ENCODE measurements at regions not wholly inside any gene's neighbourhood (a gene's known extent, or its start where the extent isn't known, plus 50 kb on each side); places are given as distances from the start of the nearest gene placed in this dataset.

GRCh38 chr2:234249873-234250272 lies 199.4 kb downstream of the SPP2 start:
- H3K27me3 ChIP-seq (ENCODE audit: control insufficient read depth in 2 of 2, insufficient read depth in 2 of 2, low read length in 2 of 2): no peaks in the 10 kb centered on the region
- BruUV-seq (replicated peaks): no TSS peak
- H3K4me3 ChIP-seq (replicated peaks in 1 of 3; ENCODE audit: insufficient read depth in 1 of 3, low read depth in 1 of 3, low read length in 3 of 3): no peak overlapping the region
- peak; percentile 36 for DNase-seq (ENCODE audit: low read depth, low spot score)
- H3K4me2 ChIP-seq (ENCODE audit: insufficient read depth, low read length): no peak overlapping the region
- H3K79me2 ChIP-seq (ENCODE audit: control insufficient read depth, insufficient read depth, low read length): no peaks in the 10 kb centered on the region
- H4K20me1 ChIP-seq (replicated peaks; ENCODE audit: control insufficient read depth, extremely low read depth, insufficient read depth, low read length): no peaks in the 10 kb centered on the region
- ChIA-PET CTCF (interaction anchor here (0.8 to 1.7 kb wide), 2 partner anchors 115 to 296 kb away, joined by 3 to 8 read pairs; no protein-coding TSS in a partner anchor), POLR2A (no interaction called here)
- dilution Hi-C loops (cut with MboI; ENCODE audit: extremely low pct_ligation_motif_present, low sequenced_read_pairs): no loop called here
- H3K9ac ChIP-seq (replicated peaks; ENCODE audit: extremely low read depth, insufficient read depth, low read length): no peak overlapping the region
- H3K9me3 ChIP-seq (replicated peaks; ENCODE audit: control insufficient read depth, insufficient read depth, low read length): no peaks in the 10 kb centered on the region
- FAIRE-seq: no peak
- peaks cover 42% of the 10 kb centered on the region for H3K4me1 ChIP-seq (ENCODE audit: control insufficient read depth, extremely low read depth, insufficient read depth, low read length)
- no peaks in the 10 kb centered on the region for H3K36me3 ChIP-seq (ENCODE audit: control insufficient read depth in 2 of 2, extremely low read depth in 1 of 2, insufficient read depth in 2 of 2, low read length in 2 of 2)
- H2AFZ ChIP-seq (ENCODE audit: low read depth, low read length): peak overlapping the region; percentile 52
- intact Hi-C loops (cut with micrococcal nuclease): loop anchor here (5.0 to 10.0 kb wide), 3 partner anchors 187 to 575 kb away; no protein-coding TSS in a partner anchor
- TF ChIP-seq POLR2AphosphoS5 (IDR thresholded peaks at IDR 0.05; ENCODE audit: insufficient read depth, low read depth, low read length) (no peak), JUN (IDR thresholded peaks at IDR 0.05; ENCODE audit: borderline replicate concordance, insufficient read depth, insufficient read length, low read depth) (peak; percentile 29), FOS (IDR thresholded peaks at IDR 0.05; ENCODE audit: borderline replicate concordance, insufficient read depth, low read length) (peak; percentile 38)
- no peaks in the 10 kb centered on the region for H3K9me1 ChIP-seq (replicated peaks; ENCODE audit: control insufficient read depth, extremely low read depth, insufficient read depth, low read length)
- H3K27ac ChIP-seq (ENCODE audit: insufficient read depth, low read depth, low read length): peak overlapping the region; percentile 26

- DNase-seq (ENCODE audit: low read depth, low spot score) (no peak), FAIRE-seq (no peak)
- intact Hi-C loops (cut with micrococcal nuclease): loop anchor here (5.0 kb wide), 1 partner anchor 198 kb away; no protein-coding TSS in a partner anchor
- dilution Hi-C loops (cut with MboI; ENCODE audit: extremely low pct_ligation_motif_present, low sequenced_read_pairs): no loop called here
- H3K4me3 ChIP-seq (replicated peaks in 1 of 3; ENCODE audit: insufficient read depth in 1 of 3, low read depth in 1 of 3, low read length in 3 of 3): no peak overlapping the region
- ChIA-PET CTCF (interaction anchor here (0.7 to 1.7 kb wide), 3 partner anchors 9 to 296 kb away, joined by 3 to 8 read pairs (median 3); no protein-coding TSS in a partner anchor), POLR2A (no interaction called here)
- TF ChIP-seq EZH2 (IDR thresholded peaks at IDR 0.05; ENCODE audit: borderline replicate concordance, low read depth, low read length, severe bottlenecking) (no peak), POLR2A (IDR thresholded peaks at IDR 0.05; ENCODE audit: low read depth, low read length) (no peak), POLR2AphosphoS5 (IDR thresholded peaks at IDR 0.05; ENCODE audit: insufficient read depth, low read depth, low read length) (no peak), GATA2 (IDR thresholded peaks at IDR 0.05; ENCODE audit: insufficient read depth, insufficient read length, low read depth, low read length) (no peak), MAX (IDR thresholded peaks at IDR 0.05; ENCODE audit: insufficient read depth, insufficient read length) (no peak), FOS (IDR thresholded peaks at IDR 0.05; ENCODE audit: borderline replicate concordance, insufficient read depth, low read length) (no peak), JUN (IDR thresholded peaks at IDR 0.05; ENCODE audit: borderline replicate concordance, insufficient read depth, insufficient read length, low read depth) (no peak), MYC (IDR thresholded peaks at IDR 0.05; ENCODE audit: low read depth, low read length) (no peak)
- TF ChIP-seq, protein P1, sequence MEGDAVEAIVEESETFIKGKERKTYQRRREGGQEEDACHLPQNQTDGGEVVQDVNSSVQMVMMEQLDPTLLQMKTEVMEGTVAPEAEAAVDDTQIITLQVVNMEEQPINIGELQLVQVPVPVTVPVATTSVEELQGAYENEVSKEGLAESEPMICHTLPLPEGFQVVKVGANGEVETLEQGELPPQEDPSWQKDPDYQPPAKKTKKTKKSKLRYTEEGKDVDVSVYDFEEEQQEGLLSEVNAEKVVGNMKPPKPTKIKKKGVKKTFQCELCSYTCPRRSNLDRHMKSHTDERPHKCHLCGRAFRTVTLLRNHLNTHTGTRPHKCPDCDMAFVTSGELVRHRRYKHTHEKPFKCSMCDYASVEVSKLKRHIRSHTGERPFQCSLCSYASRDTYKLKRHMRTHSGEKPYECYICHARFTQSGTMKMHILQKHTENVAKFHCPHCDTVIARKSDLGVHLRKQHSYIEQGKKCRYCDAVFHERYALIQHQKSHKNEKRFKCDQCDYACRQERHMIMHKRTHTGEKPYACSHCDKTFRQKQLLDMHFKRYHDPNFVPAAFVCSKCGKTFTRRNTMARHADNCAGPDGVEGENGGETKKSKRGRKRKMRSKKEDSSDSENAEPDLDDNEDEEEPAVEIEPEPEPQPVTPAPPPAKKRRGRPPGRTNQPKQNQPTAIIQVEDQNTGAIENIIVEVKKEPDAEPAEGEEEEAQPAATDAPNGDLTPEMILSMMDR (IDR thresholded peaks at IDR 0.05; ENCODE audit: extremely low read depth in 1 of 2, insufficient read depth in 1 of 2, low read depth in 1 of 2, low read length in 2 of 2): no peak
- peak overlapping the region; percentile 52 for H2AFZ ChIP-seq (ENCODE audit: low read depth, low read length)
- no peak overlapping the region for H3K4me2 ChIP-seq (ENCODE audit: insufficient read depth, low read length)
- H3K9me1 ChIP-seq (replicated peaks; ENCODE audit: control insufficient read depth, extremely low read depth, insufficient read depth, low read length): no peaks in the 10 kb centered on the region
- H3K9ac ChIP-seq (replicated peaks; ENCODE audit: extremely low read depth, insufficient read depth, low read length): no peak overlapping the region
- no peaks in the 10 kb centered on the region for H3K79me2 ChIP-seq (ENCODE audit: control insufficient read depth, insufficient read depth, low read length)
- H3K27ac ChIP-seq (ENCODE audit: insufficient read depth, low read depth, low read length): peak overlapping the region; percentile 26
- no peaks in the 10 kb centered on the region for H3K9me3 ChIP-seq (replicated peaks; ENCODE audit: control insufficient read depth, insufficient read depth, low read length)
- no peaks in the 10 kb centered on the region for H3K36me3 ChIP-seq (ENCODE audit: control insufficient read depth in 2 of 2, extremely low read depth in 1 of 2, insufficient read depth in 2 of 2, low read length in 2 of 2)
- no peaks in the 10 kb centered on the region for H3K27me3 ChIP-seq (ENCODE audit: control insufficient read depth in 2 of 2, insufficient read depth in 2 of 2, low read length in 2 of 2)
- no TSS peak for BruUV-seq (replicated peaks)
- peaks cover 48% of the 10 kb centered on the region for H3K4me1 ChIP-seq (ENCODE audit: control insufficient read depth, extremely low read depth, insufficient read depth, low read length)
- H4K20me1 ChIP-seq (replicated peaks; ENCODE audit: control insufficient read depth, extremely low read depth, insufficient read depth, low read length): no peaks in the 10 kb centered on the region
Observed at GRCh38 chr2:234249034-234249735, 198.7 kb downstream of the SPP2 start.
